Erythroblast (primary cell): ENCODE measurements at regions not wholly inside any gene's neighbourhood (a gene's known extent, or its start where the extent isn't known, plus 50 kb on each side); places are given as distances from the start of the nearest gene placed in this dataset.

ENCODE experiments used
- DNase-seq, 2 experiments: peaks; one replicate each; lab custom pipeline; 2025; lab: John Stamatoyannopoulos, UW
- GATA1 ChIP-seq: IDR thresholded peaks from 2 replicates; pipeline ENCODE4 v1.6.1; 2011; ENCODE audit warnings: low read depth, mild to moderate bottlenecking, control low read depth, low read length, moderate library complexity
- POLR2A ChIP-seq: IDR thresholded peaks from 2 replicates; pipeline ENCODE4 v1.6.1; 2011; ENCODE audit warnings: mild to moderate bottlenecking, low read length

- no peak for DNase-seq
- TF ChIP-seq GATA1 (no peak), POLR2A (no peak)
Measured at GRCh38 chr2:184215745-184216144, 382.6 kb upstream of the ZNF804A start.

GRCh38 chr2:184256611-184257010 lies 341.7 kb upstream of the ZNF804A start:
- no peak for TF ChIP-seq GATA1
- TF ChIP-seq POLR2A, result no peak
- DNase-seq, result no peak

GRCh38 chr2:184261331-184261730 lies 337.0 kb upstream of the ZNF804A start:
- no peak for DNase-seq
- TF ChIP-seq GATA1 (no peak), POLR2A (no peak)

- TF ChIP-seq GATA1, result no peak
- TF ChIP-seq POLR2A, result no peak
- DNase-seq, result no peak
Measured at GRCh38 chr2:184261818-184262217, 336.5 kb upstream of the ZNF804A start.

GRCh38 chr2:184268900-184269477 lies 329.3 kb upstream of the ZNF804A start:
- no peak for DNase-seq
- TF ChIP-seq GATA1 (no peak), POLR2A (no peak)

GRCh38 chr2:184270660-184271059 lies 327.7 kb upstream of the ZNF804A start:
- DNase-seq, result no peak
- TF ChIP-seq POLR2A (no peak), GATA1 (no peak)

- TF ChIP-seq GATA1 (no peak), POLR2A (no peak)
- no peak for DNase-seq
Measured at GRCh38 chr2:184272056-184272455, 326.3 kb upstream of the ZNF804A start.

GRCh38 chr2:184294831-184295230 lies 303.5 kb upstream of the ZNF804A start:
- DNase-seq, result no peak
- no peak for TF ChIP-seq GATA1
- no peak for TF ChIP-seq POLR2A

GRCh38 chr2:184297085-184297484 lies 301.2 kb upstream of the ZNF804A start:
- no peak for DNase-seq
- no peak for TF ChIP-seq GATA1
- TF ChIP-seq POLR2A, result no peak

- TF ChIP-seq POLR2A (no peak), GATA1 (no peak)
- DNase-seq, result no peak
Measured at GRCh38 chr2:184302506-184302905, 295.8 kb upstream of the ZNF804A start.

GRCh38 chr2:184304006-184304405 lies 294.3 kb upstream of the ZNF804A start:
- no peak for TF ChIP-seq GATA1
- TF ChIP-seq POLR2A, result no peak
- DNase-seq, result no peak

- no peak for DNase-seq
- no peak for TF ChIP-seq GATA1
- TF ChIP-seq POLR2A, result no peak
Measured at GRCh38 chr2:184305105-184305504, 293.2 kb upstream of the ZNF804A start.

- DNase-seq, result no peak
- TF ChIP-seq GATA1, result no peak
- no peak for TF ChIP-seq POLR2A
Measured at GRCh38 chr2:184308706-184309105, 289.6 kb upstream of the ZNF804A start.

- DNase-seq, result no peak
Measured at GRCh38 chr2:184312970-184313369, 285.4 kb upstream of the ZNF804A start.

GRCh38 chr2:184314829-184315228 lies 283.5 kb upstream of the ZNF804A start:
- DNase-seq, result no peak
- TF ChIP-seq GATA1 (no peak), POLR2A (no peak)

More at GRCh38 chr2:184312970-184313369, 285.4 kb upstream of the ZNF804A start:
- no peak for TF ChIP-seq POLR2A
- TF ChIP-seq GATA1, result no peak
